Fibroblast of skin of right biceps (primary cell): ENCODE measurements at regions not wholly inside any gene's neighbourhood (a gene's known extent, or its start where the extent isn't known, plus 50 kb on each side); places are given as distances from the start of the nearest gene placed in this dataset.
"Not testable (repeated sequence)": the region's sequence is repeated elsewhere in the genome, so short reads cannot be mapped to it uniquely, and the experiment has no call there.

Experiments
- DNase-seq: peaks from one replicate; pipeline ENCODE4 v3.0.0-alpha.2; 2013

DNA sequence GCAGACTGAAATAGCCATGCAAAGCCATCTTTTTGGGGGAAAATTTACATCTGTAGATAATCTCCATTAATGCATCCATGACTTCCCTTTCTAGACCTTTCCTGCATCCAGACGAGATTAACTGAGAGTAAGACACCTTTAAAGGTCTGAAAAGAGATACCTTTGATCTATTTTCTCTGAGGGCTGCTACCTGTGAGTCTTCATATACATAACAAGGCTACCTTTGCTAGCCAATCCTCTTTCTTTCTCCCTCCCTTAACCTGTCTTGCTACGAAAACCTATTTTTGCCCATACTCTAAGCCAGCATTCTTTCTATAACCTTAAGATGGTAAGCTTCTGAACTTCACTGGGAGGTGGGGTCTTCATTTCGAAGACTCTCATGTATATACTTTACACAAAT lies 908.5 kb upstream of the FBXO33 start:
- DNase-seq = no peak

DNA sequence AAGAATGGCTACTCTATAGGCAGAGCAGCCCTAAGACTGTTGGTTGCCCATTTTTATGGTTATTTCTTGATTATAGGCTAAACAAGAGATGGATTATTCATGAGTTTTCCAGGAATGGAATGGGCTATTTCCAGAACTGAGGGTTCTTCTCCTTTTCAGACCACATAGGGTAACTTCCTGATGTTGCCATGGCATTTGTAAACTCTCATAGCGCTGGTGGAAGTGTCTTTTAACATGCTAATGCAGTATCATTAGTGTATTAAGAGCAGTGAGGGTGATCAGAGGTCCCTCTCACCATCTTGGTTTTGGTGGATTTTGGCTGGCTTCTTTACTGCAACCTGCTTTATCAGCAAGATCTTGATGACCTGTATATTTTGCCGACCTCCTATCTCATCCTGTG lies 904.6 kb upstream of the FBXO33 start:
- no peak for DNase-seq

DNA sequence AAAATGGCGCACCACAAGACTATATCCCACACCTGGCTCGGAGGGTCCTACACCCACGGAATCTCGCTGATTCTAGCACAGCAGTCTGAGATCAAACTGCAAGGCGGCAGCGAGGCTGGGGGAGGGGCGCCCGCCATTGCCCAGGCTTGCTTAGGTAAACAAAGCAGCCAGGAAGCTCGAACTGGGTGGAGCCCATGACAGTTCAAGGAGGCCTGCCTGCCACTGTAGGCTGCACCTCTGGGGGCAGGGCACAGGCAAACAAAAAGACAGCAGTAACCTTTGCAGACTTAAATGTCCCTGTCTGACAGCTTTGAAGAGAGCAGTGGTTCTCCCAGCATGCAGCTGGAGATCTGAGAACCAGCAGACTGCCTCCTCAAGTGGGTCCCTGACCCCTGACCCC lies 894.3 kb upstream of the FBXO33 start:
- DNase-seq = not testable (repeated sequence)

DNA sequence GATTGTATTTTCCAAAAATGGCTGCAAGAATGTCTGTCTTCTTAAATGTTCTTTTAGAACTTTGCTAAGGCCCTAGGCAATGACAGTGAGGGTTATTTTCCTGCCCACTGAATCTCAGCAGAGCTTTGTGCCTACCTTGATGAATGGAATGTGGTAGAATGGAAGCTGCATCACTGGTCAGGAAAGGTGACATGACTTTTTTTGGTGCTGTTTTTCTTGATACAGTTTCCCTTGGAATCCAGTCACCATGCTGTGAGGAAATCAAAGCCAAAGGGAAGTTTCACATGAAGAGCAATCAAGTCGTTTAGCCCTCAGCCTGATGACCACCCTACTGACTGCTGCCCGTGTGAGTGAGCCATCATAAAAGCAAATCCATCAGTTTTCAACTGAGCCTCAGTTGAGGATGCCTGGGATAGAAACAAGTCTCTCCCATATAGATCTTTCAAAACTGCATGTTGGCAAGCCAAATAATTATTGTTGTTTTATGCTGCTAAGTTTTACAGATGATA lies 886.0 kb upstream of the FBXO33 start:
- no peak for DNase-seq

DNA sequence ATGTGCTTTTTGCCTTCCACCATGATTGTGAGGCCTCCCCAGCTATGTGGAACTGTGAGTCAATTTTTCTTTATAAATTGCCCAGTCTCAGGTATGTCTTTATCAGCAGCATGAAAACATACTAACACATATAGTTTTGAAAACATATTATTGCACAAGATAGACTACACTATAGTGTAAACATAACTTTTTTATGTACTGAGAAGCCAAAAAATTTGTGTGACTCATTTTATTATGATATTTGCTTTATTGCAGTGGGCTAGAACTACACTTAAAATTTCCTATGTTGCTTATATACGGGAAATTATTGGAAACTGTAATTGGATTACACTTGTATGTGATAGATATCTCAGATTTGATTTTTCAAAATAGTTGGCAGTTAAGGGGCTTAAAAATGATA lies 885.5 kb upstream of the FBXO33 start:
- DNase-seq = no peak

DNA sequence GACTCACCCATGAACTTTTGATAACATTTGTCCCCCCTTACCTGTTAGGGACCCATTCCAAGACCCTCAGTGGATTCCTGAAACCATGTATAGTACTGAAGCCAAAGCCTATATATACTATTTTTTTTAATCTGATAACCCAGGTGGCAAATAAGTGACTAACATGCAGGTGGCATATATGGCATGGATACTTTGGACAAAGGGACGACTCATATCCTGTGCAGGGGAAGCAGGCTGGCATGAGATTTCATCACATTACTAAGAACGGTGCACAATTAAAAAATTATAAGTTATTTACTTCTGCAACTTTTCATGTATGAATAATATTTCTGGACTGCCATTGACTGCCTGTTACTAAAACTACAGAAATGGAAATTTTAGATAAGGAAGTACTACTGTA lies 880.1 kb upstream of the FBXO33 start:
- DNase-seq = no peak

DNA sequence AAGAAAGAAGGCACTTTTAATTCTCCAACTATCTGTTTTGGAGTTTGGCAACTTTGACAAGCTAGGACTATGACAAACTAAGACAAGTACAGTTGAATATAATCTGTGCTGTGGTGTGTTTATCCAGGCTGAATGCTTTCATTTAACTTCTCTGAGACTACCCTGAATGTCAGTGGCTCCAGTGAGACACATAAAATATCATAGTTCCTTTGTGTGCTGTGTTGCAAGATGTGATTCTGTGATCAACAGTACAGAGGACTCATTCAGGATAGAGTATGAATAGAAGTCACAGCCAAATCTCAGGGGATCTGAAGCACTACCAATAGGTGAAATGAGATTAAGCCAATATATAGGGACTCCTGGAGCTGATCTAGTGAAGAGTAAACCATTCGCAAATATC lies 876.9 kb upstream of the FBXO33 start:
- no peak for DNase-seq

DNA sequence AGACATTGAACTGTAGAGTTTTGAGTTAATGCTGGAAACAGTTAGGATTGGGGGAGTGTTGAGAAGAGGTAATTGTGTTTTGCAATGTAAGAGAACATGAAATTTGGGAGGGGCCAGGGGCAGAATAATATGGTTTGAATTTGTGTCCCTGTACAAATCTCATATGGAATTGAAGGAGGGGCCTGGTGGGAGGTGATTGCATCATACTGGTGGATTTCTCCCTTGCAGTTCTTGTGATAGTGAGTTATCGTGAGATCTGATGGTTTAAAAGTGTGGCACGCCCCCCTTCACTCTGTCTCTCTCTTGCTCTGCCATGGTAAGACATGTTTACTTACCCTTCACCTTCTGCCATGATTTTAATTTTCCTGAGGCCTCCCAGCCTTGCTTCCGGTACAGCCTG lies 876.0 kb upstream of the FBXO33 start:
- DNase-seq = no peak

DNA sequence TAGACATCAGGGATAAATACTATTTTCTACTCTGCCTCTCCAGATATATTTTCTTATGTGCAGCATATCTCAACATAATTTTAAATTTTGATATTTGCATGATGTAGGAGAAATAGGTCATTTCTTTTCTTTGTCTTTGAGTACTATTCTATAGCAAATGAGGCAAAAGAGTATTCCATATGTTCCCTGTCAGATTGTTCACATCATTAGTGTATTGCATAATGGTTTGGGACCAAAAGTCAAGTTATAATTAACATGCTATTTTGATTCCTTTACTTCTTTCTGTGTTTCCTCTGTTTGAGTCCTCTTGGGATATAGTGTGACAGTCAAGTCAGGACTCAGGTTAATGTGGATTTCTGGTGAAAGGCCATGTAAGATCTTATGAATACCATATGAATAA lies 864.6 kb upstream of the FBXO33 start:
- no peak for DNase-seq

DNA sequence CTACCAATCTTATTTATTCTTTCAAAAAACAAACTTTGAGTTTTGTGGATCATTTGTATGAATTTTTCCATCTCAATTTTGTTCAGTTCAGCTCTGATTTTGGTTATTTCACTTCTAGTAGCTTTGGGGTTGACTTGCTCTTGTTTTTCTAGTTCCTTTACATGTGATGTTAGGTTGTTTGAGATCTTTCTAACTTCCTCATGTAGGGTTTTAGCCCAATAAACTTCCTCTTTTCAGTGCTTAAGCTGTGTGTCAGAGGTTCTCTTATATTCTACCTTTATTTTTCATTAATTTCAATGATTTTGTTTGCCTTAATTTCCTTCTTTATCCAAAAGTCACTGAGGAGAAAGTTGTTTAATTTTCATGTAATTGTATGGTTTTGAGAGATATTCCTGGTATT lies 860.4 kb upstream of the FBXO33 start:
- no peak for DNase-seq

DNA sequence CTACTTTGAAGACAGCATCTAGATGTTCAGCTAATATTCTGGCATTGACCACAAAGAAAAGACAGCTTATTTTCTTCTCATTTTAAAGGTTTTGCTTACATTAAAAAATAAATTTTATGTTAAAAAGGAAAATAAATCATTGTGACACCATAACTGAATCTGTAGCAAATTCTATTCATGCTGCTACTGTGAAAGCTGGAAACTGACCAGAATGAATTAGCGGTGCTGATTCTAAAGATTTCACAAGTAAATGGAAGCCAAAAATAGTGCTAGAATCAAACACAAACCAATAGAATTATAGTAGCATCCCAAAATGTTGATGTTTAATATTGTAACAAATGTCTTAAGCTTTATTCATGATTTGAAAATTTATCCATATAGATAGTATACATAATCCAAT lies 850.0 kb upstream of the FBXO33 start:
- DNase-seq = no peak

DNA sequence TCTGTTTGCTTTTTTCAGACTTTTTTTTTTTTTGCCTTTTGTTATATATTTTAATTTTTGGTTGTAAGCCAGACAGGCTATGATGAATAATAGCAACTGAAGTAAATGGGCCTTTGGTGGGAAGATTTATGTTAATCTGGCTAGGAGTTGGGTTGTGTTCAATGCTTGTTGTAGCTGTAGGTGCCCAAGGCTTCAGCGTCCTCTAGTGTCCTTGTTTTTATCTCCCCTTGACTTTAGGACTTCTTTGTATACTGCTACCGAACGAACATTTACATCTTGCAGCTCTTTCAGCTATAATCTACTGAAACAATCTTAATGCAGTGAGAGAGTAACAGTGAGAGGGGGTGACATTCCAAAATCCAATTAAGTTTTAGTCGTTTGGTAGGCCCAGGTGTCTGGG lies 848.4 kb upstream of the FBXO33 start:
- DNase-seq = no peak

DNA sequence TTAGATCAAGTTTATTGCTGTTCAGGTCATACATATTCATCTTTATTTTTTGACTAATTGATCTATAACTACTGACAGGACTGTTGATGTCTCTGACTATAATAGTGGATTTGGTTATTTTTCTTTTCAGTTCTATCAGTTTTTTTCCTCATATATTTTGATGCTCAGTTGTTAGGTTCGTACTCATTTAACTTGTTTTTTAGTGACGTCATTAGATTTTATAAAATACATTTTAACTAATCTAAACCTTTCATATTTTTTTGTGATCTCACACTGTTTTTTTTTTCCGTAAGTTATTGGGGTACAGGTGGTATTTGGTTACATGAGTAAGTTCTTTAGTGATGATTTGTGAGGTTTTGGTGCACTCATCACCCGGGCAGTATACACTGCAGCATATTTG lies 841.2 kb upstream of the FBXO33 start:
- no peak for DNase-seq

DNA sequence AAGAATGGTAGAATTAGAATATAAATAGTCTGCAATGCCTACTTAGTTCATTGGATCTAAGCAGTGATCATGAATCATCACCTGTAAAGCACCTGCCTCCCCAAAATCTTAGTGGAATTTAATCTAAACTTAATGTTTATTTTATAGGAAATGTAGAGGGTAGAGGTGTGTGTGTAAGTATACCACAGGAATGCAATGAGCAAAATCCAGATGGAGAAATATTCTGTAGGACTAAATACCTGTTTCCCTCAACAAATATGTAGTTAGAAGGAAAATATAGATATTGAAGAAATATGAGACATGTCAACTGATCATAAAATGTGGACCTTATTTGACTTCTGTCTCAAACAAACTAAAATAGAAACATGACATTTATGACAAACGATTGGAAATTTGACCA lies 839.2 kb upstream of the FBXO33 start:
- DNase-seq = no peak

DNA sequence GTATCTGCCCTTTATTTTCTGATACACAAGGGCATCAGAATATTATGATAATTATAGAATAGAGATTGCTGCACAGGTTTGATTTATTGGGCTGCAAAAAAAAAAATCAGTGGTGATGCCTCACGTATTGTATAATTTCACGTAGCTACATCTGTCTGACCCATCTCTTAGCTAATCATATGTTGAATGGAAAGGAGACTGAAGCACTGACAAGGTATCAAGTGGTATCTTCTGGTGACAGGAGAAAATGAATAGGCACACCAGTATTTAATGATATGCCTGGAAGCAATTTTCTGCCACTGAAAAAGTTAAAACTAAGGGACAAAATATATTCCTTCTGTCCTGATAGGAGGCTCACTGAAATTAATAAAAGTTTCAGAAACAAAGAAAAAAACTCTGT lies 837.2 kb upstream of the FBXO33 start:
- DNase-seq = no peak

DNA sequence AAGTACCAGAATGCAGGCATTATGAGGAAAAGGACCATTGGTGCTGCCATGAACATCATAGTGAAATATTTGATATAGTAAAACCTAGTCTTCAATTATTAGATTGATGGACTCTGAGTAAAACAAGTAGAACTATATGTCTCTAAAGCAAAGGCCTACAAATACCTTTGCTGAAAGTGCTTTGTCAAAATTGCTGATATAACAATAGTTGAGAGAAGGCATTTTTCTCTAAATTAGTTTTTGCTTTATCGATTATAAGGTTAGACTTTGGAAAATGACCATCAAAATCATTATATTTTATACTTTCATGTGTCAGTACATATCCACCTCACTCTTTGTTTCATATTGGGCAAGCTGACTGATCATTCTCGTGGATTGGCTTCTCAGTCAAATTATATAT lies 836.0 kb upstream of the FBXO33 start:
- DNase-seq = no peak

DNA sequence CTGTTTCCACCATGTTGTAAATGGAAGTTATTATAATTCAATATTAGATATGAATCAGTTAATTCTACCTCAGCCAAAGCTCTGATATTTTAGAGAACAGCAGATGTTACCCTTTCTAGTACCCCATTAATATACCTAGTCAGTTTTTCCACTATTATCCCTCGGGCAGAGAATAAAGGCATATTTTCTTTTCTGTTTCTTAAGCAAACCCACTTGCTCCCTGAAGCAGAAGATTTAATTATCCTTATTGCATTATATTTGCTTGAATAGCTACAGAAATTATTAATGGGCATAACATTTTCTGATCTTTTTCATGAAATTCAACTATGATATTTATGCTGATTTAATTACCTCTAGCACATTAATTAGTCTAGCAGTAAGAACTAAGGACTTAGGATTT lies 832.9 kb upstream of the FBXO33 start:
- DNase-seq = no peak

DNA sequence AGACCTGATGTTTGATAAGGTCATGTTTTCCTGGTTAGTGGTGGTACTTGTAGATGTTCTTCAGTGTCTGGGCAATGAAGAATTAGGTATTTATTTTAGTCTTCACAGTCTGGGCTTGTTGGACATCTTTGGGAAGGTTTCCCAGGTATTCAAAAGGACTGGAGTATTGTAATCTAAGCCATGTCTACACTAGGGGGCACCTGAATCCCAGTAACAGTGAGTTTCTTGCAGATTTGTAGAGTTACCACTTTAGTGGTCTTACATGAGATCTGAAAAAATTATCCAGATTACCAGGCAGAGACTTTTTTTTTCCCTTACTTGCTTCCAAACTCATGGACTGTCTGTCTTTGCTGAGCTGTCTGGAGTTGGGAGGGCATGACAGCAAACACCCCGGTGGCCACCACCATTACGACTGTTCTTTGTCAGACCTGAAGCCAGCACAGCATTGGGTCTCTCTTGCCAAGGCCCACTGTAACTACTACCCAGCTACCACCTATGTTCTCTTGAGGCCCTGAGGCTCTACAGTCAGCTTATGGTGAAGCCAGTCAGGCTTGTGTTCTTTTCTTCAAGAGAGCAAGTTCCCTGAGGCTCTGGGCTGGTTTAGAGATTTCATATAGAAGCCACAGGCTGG lies 820.7 kb upstream of the FBXO33 start:
- DNase-seq = no peak

DNA sequence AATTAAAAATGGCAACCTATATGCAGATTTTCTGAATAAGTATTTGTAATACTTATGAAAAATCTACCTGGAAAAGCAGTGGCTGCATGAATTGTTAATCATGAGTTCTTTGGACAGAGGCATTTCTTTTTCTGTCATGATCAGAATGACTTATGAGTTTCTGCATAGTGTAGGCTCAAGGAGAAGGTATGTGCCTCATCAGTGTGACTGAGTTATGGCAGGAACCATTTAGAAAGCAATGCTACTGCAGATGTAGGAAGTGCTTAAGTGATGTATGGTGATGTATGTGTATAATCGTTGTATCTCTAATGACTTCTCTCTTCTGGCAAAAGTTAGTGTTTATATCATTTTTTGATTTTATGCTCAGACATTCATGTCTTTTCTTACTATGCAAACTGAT lies 816.4 kb upstream of the FBXO33 start:
- no peak for DNase-seq

DNA sequence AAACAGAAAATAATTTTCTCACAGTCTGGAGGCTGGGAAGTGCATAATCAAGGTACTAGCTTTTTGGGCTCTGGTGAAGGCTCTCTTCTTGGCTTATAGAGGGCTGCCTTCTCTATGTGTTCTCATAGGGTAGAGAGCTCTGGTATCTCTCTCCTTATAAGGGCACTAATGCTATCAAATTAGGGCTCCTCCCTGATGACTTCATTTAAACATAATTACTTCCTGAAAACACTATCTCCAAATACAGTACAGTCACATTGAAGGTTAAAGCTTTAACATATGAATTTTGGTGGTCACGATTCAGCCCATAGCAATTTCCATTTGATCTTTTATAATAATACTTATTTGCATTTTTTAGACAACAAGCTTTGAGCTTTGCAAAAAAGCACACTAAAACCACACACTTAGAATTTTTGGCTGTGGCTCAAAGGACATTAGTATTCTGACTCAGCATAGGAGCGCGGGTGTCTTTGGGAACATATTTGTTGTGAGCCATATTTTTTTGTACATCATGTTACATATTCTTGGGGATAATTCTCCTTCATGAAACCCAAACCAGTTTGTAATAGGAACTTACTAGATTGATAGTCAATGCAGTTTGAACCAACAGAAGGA lies 808.1 kb upstream of the FBXO33 start:
- DNase-seq = no peak

DNA sequence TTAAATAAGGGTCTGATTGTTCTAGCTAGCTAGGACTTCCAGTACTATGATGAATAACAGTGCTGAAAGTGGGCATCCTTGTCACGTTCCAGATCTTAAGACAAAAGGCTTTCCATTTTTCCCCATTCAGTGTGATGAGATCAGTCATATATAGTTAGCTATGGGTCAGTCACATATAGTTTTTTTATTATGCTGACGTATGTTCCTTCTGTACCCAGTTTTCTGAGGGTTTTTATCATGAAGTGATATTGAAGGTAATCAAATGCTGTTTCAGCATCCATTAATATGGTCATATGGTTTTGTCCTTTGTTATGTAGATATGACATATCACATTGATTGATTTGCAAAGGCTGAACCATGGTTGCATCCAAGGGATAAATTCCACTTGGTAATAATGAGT lies 800.1 kb upstream of the FBXO33 start:
- DNase-seq = no peak

DNA sequence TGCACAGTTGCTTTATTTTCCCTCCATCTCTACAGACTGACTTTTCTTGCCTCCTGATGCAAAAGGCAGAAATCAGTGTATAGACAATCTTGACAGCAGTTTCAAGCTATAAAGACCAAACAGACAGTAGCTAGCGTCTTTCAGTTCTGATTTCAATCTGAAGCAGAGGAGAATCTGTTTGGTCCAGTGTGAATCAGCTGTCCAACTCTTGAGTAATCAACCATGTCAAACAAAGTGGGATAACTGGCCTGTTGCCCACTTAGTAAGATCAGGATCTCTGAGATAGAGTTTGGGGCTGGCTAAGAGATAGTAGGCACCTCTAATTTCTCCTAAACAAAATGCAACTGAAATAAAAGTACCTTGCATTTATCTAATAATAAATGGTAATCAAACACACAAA lies 797.4 kb upstream of the FBXO33 start:
- no peak for DNase-seq

DNA sequence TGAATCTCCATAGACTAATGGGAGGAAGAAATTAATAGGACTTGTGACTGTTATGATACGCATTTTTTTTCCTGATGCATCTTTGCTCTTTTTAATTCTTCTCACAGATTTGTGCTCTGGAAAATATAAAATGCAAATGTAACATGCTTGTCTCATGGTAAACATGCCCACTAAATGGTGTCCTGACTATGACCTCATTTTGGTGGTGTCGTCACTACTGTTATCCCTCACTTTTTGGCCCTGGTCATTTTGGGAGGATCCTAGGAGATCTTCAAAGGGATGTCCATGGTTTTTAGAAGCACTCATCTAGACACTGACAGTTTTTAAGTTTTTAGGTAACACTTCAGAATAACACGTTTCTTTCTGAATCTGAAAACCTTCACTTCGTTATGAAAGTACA lies 790.8 kb upstream of the FBXO33 start:
- DNase-seq = no peak

DNA sequence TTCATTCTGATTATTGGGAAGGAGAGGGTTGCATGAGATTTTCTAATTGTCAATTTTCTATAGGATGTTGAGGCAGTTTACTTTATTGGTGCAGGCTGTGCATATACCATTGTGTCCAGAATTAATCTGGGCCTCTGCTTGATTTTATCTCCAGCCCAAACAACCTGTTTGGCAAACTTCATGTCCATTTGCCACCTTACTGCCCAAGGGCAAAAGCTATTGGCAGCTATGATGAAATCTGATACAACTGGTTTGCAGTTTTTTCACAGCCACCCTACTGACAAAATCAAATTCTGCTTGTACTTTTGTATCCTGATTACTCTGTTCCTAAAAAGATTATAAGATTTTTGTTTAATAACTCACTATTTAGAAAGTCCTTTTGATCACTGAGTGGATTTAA lies 789.2 kb upstream of the FBXO33 start:
- DNase-seq = no peak

DNA sequence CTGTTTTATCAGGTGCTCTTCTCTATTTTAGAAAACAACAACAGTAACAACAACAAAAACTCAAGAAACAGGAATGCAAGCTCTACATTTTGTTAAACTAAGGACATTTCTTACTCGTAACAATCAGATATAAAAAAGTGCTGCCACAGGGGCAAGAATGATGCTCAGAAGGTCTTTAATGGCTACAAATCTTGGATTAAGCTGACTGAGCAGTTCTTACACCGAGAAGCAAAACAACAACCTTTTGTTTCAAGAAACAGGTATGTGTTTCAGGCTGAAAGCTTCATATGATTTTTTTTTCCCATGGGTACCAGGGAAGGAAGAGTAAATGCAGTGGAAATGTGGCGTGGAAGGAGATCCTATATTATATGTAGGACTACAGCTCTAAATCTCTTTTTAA lies 786.8 kb upstream of the FBXO33 start:
- no peak for DNase-seq
